HG03280 (cell line): ENCODE measurements at regions not wholly inside any gene's neighbourhood (a gene's known extent, or its start where the extent isn't known, plus 50 kb on each side); places are given as distances from the start of the nearest gene placed in this dataset.

ENCODE experiments used
- ATAC-seq: cut with Tn5 transposase; IDR thresholded peaks from one replicate; pipeline ENCODE4 v1.9.1; 2021; ENCODE audit warnings: mild to moderate bottlenecking, moderate library complexity; ENCODE audit not compliant: unreplicated experiment

GRCh38 chr5:109476292-109476691 is 66.5 kb upstream of the PJA2 start:
- no peak for ATAC-seq

GRCh38 chr5:109469896-109470662 is 60.3 kb upstream of the PJA2 start:
- ATAC-seq, result no peak

- peak; percentile 92 for ATAC-seq
Measured at GRCh38 chr5:109468737-109469420, 59.1 kb upstream of the PJA2 start.

DNA sequence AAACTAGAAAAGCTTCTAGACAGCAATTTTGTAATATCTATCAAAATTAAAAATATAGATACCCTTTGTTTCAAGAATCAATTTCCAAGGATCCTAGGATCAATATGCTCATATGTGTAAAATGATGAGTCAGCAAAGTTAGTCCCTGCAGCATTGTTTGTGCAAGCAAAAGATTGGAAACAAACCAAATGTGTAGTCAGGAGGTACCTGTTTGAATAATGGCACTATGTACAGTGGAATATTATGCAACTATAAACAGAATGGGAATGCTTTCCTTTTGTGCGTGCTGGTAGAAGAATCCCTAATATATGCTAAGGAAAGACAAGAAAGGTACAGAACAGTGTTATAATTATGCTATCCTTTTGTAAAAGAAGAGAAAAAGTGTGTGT is 58.5 kb upstream of the PJA2 start:
- no peak for ATAC-seq

DNA sequence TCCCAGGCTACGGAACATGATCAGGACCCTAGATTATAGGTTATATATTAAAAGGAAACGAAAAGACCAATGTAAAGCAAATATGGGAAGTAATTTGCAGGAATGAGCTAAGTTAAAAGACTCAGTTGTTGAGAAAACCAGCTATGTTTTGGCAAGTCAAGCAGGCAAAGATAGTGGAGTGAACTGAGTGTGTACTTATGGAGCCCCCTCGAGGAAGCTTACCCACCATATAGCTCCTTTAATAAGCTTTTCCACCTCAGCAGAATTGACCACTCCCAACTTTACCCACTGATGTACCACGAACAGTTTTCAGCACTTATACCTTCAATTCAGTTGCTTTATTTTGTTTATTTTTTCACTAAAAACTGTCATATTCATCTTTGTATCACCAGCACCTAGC is 57.3 kb upstream of the PJA2 start:
- no peak for ATAC-seq
